ENCODE measurements at regions not wholly inside any gene's neighbourhood (a gene's known extent, or its start where the extent isn't known, plus 50 kb on each side); places are given as distances from the start of the nearest gene placed in this dataset.

DNA sequence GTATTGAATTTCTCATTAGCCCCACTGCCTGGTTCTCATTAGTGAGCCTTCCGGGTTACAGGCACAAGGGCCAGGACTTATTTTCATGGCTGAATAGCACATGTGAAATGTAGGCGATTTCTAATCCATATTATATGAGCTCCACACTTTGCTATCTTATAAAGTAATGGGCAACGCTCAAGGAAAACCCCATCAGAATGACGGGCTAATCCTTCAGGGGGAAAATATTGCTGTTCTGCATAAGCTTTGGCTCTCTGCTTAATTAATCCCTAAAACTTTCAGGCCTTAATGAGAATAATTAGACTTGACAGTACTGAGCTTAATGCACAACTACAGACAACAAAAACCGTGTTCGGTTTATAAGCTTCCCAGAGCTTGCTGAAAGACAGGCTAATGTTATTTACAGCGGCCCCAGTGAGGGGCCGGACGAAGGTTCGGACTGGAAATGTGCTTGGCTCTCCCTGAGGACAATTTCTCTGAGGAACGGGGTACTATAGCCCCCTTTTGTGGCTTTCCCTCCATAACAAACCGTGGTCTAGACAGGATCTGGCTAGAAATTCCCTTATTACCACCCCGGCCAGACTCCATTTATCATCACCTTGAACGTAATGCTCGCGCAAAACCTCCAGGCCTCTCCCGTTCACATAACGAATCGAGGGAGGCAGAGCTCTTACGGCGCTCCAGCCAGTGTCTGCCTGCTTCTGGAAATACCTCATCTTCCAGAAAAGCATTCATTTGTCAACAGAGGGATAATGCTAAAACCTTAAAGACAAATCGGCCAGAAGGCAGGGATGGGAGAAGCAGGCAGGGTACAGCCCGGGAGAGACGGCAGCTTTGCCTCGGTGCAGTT lies 164.5 kb downstream of the CD83 start:
- no peak overlapping the region for H3K27ac ChIP-seq (replicated peaks)
- no peak overlapping the region for H3K4me3 ChIP-seq (replicated peaks; ENCODE audit: insufficient read depth, low read length)
- DNase-seq (ENCODE audit: low read depth in 1 of 2, low spot score in 1 of 2), result no peak
- TF ChIP-seq GABPA (IDR thresholded peaks at IDR 0.05; ENCODE audit: low read depth) (no peak), SPI1 (IDR thresholded peaks at IDR 0.05; ENCODE audit: borderline replicate concordance, low read depth) (no peak)
- H3K27me3 ChIP-seq (ENCODE audit: insufficient read depth, poor library complexity, severe bottlenecking), result no peaks in the 10 kb centered on the region

DNA sequence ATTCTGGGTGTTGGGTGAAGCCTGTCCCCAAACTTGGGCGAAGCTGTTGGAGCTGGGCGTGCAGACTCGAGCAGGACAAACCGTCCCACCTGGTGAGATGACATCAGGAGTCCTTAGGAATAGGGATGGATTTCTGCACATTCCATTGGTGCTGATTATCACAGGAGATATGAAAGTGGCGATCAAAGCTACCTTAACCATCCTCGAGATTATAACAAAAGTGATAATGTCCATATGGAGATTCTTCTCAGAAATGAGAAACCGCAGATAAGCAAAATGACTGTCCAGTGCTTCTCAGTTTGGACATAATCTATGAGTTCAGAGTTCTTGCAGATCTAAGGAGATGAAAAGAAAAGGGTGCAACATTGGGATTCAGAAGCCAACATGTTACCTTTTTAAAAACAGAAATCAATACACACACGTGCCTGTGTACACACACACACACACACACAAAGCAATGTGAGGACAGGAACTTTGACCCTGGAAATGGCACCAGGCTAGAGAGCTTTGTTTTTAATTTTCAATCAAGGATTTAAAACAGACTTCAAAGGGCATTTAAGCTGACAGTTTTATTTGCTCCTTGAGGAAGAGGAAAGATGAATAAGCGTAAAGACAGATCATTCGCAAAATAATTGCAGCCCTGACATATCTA lies 165.4 kb downstream of the CD83 start:
- no peaks in the 10 kb centered on the region for H3K27me3 ChIP-seq (ENCODE audit: insufficient read depth, poor library complexity, severe bottlenecking)
- no peak for DNase-seq (ENCODE audit: low read depth in 1 of 2, low spot score in 1 of 2)
- no peak overlapping the region for H3K27ac ChIP-seq (replicated peaks)
- H3K4me3 ChIP-seq (replicated peaks; ENCODE audit: insufficient read depth, low read length), result no peak overlapping the region
- TF ChIP-seq POLR2AphosphoS5 (IDR thresholded peaks at IDR 0.05; ENCODE audit: low read depth) (no peak), GABPA (IDR thresholded peaks at IDR 0.05; ENCODE audit: low read depth) (no peak), SPI1 (IDR thresholded peaks at IDR 0.05; ENCODE audit: borderline replicate concordance, low read depth) (no peak)
- TF ChIP-seq, protein P1, sequence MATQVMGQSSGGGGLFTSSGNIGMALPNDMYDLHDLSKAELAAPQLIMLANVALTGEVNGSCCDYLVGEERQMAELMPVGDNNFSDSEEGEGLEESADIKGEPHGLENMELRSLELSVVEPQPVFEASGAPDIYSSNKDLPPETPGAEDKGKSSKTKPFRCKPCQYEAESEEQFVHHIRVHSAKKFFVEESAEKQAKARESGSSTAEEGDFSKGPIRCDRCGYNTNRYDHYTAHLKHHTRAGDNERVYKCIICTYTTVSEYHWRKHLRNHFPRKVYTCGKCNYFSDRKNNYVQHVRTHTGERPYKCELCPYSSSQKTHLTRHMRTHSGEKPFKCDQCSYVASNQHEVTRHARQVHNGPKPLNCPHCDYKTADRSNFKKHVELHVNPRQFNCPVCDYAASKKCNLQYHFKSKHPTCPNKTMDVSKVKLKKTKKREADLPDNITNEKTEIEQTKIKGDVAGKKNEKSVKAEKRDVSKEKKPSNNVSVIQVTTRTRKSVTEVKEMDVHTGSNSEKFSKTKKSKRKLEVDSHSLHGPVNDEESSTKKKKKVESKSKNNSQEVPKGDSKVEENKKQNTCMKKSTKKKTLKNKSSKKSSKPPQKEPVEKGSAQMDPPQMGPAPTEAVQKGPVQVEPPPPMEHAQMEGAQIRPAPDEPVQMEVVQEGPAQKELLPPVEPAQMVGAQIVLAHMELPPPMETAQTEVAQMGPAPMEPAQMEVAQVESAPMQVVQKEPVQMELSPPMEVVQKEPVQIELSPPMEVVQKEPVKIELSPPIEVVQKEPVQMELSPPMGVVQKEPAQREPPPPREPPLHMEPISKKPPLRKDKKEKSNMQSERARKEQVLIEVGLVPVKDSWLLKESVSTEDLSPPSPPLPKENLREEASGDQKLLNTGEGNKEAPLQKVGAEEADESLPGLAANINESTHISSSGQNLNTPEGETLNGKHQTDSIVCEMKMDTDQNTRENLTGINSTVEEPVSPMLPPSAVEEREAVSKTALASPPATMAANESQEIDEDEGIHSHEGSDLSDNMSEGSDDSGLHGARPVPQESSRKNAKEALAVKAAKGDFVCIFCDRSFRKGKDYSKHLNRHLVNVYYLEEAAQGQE (IDR thresholded peaks at IDR 0.05; ENCODE audit: insufficient replicate concordance, low read depth), result no peak
- TF ChIP-seq, protein P2, sequence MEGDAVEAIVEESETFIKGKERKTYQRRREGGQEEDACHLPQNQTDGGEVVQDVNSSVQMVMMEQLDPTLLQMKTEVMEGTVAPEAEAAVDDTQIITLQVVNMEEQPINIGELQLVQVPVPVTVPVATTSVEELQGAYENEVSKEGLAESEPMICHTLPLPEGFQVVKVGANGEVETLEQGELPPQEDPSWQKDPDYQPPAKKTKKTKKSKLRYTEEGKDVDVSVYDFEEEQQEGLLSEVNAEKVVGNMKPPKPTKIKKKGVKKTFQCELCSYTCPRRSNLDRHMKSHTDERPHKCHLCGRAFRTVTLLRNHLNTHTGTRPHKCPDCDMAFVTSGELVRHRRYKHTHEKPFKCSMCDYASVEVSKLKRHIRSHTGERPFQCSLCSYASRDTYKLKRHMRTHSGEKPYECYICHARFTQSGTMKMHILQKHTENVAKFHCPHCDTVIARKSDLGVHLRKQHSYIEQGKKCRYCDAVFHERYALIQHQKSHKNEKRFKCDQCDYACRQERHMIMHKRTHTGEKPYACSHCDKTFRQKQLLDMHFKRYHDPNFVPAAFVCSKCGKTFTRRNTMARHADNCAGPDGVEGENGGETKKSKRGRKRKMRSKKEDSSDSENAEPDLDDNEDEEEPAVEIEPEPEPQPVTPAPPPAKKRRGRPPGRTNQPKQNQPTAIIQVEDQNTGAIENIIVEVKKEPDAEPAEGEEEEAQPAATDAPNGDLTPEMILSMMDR (IDR thresholded peaks at IDR 0.05; ENCODE audit: insufficient read depth, low read length), result no peak

DNA sequence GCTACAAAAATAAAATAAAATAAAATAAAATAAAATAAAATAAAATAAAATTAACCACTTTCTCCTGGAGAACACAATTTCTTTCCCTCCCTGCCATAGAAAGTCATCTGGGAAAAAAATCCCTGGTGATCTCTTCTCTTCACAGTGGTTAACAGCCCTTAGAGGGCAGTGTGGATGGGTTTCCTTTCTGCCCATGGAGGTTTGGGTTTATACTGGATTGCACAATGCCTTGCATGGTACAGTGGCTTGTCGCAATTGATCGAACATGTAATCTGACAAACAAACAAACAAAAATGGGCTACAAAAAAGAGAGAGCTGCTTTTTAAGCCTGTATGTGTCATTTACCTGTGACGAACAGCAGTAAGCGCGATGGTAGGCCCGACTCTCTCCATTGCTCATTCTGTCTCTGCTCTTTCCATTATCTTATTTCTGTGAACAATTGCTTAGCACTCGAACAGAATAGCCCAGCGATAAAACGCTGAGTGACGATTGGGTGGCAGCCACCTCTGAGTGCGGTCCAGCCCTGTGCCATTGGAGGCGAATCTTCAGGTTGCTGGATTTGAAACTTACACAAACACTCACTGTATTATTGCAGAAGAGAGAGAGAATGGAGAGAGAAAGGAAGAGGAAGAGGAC lies 166.1 kb downstream of the CD83 start:
- no peak overlapping the region for H3K27ac ChIP-seq (replicated peaks)
- TF ChIP-seq GABPA (IDR thresholded peaks at IDR 0.05; ENCODE audit: low read depth) (no peak), POLR2AphosphoS5 (IDR thresholded peaks at IDR 0.05; ENCODE audit: low read depth) (no peak), SPI1 (IDR thresholded peaks at IDR 0.05; ENCODE audit: borderline replicate concordance, low read depth) (no peak)
- TF ChIP-seq, protein P1 (IDR thresholded peaks at IDR 0.05; ENCODE audit: insufficient replicate concordance, low read depth), result no peak
- TF ChIP-seq, protein P2 (IDR thresholded peaks at IDR 0.05; ENCODE audit: insufficient read depth, low read length), result no peak
- DNase-seq (ENCODE audit: low read depth in 1 of 2, low spot score in 1 of 2), result peak in 1 of 2 experiments; percentile 27

More for the DNA sequence above, 166.1 kb downstream of the CD83 start:
- Histone ChIP-seq H3K27me3 (ENCODE audit: insufficient read depth, poor library complexity, severe bottlenecking) (no peaks in the 10 kb centered on the region), H3K4me3 (replicated peaks; ENCODE audit: insufficient read depth, low read length) (no peak overlapping the region)

Measured in HL-60 (cell line).